Endometrium (tissue), 2 donors: ENCODE measurements at regions not wholly inside any gene's neighbourhood (a gene's known extent, or its start where the extent isn't known, plus 50 kb on each side); places are given as distances from the start of the nearest gene placed in this dataset.

Source experiments
- FAIRE-seq: peaks from 2 replicates; lab custom pipeline; 2012; peaks lifted over from hg19 to GRCh38; lab: Jason Lieb, UNC
- donor health status: control.
- donor health status: control.

DNA sequence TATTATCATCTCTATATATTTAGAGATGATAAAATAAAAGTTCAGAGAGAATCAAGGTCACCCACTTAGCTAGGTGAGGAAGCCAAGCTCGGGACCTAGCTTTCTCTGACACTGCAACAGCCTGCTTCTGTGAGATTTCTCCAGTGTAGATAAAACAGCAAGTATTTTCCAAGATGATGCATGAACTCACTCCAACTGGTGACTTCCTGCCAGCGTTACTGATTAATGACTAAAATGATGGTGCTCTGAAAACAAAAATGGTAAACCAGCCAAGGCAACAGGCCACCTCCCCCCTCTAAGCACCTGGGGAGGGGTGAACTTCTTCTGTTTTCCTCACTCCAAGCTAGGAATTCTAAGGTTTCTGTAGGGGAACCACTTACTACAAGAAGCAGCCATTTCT lies 510.2 kb upstream of the ID2 start:
- FAIRE-seq, result no peak

DNA sequence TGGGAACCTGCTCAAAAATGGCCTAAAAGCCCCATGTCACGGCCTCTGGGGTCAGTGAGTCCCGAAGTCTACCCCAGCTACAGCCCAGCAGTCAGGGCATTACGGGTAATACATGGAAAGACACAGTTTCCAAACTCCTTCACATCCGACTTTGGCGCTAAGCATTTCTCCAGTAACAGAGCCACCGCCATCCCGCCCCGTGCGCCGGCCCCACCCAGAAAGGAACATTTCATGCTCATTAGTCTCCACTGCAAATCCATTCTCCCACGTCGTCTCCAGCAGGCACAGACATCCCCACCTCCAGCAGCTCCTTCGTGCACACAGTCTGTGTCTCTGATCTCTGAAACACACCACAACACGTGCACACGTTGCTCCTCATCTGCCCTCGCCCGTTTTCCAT lies 509.2 kb upstream of the ID2 start:
- FAIRE-seq, result no peak

DNA sequence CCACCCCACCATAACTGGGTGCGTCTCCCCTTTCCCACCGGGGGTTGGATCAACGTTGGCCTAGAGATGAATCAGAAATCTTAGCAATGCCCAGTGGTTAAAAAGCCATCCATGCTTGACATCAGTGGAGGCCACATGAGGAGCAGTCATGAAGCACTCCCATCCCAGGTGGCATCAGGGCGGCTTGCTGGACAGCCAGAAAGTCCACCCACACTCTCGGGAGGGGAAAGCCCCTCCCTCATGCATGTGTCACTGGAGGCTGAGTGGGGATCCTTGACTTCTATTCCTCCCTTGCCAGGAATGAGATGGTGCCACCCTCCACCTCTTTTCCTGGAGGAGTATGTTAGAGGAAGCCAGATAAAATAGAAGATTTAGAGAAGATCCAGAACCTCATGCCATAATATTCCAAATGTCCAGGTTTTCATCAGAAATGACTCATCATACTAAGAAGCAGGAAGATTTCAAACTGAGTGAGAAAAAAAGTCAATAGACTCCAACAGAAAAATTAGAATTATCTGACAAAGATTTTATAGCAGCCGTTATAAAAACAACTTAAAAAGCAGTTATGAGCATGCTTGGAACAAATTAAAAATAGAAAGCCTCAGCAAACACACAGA lies 507.1 kb upstream of the ID2 start:
- peak; percentile 97 for FAIRE-seq

DNA sequence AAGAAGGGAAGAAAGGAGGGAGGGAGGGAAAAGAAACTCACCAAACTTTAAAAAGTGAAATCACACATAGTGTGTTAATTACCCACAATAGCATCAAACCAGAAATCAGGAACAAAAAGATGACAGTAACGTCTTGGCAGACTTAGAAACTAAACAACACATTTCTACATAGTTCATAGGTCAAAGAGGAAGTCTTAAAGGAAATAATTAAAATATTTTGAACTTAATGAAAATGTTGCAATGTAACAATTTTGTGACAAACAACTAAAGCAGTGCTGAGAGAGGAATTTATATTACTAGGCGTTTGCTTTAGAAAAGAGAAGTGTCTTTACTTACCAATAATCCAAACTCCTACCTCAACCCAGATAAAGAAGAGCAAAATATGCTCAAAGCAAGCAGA lies 505.0 kb upstream of the ID2 start:
- FAIRE-seq, result no peak

DNA sequence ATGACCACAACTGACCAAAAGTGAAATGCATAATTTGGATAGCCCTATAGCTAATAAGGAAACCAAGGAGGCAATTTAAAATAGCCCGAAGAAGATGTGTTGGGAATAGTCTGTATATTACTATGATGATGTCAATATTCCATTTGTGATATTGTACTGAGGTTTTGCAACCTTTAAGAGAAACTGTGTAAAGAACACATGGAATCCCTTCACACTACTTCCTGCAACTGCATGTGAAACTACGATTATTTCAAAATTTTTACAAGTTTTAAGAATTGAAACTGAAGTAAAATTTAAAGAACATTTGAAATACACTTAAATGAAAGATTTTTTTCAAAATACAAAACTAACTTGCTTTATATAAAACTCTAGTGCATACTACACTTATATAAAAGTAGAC lies 504.3 kb upstream of the ID2 start:
- no peak for FAIRE-seq

DNA sequence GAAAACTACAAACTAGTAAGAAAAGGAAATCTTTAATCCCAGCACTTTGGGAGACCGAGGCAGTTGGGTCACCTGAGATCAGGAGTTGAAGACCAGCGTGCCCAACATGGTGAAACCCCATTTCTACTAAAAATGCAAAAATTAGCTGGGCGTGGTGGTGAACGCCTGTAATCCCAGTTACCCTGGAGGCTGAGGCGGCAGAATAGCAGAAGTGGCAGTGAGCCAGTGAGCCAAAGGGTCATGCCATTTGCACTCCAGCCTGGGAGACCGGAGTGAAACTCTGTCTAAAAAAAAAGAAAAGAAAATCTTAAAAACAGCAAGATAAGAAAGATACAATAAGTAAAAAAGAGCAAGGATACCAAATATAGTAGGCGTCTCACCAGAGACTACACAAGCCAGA lies 502.9 kb upstream of the ID2 start:
- FAIRE-seq, result no peak

DNA sequence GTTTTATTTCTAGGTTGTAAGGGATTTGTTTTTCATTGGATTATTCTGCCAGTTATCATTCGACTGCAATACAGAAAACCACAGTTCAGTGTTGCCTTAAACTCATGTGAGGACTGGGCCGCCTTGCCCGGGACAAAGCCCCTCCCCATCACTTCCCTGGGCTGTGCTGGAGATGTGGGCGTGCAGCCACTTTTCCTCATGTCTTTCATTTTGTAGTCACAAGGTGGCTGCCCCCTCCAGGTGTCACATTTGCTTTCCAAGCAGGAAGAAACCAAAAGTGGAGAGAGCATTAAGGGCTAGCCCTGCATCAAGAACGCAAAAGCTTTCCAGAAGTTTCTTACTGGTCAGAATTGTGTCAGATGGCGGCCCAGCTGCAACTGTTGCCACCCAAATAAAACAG lies 492.5 kb upstream of the ID2 start:
- FAIRE-seq, result no peak

DNA sequence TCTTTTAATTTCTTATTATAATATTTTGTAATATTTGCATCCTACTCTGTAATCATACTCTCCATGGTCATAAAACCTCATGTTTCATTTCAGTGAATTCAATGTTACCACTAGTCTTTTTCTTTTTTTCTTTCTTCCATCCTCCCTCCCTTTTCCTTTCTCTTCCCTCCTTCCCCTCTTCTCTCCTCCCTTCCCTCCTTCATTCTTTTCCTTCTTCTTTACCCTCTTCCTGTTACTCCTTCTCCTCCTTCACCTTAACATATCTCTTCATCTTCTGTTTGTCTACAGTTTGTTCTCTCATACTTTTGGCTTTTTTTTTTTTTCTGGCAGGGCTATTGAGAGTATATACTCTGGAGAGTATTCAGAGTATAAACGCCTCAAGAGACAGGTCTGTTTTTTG lies 491.6 kb upstream of the ID2 start:
- FAIRE-seq, result no peak

DNA sequence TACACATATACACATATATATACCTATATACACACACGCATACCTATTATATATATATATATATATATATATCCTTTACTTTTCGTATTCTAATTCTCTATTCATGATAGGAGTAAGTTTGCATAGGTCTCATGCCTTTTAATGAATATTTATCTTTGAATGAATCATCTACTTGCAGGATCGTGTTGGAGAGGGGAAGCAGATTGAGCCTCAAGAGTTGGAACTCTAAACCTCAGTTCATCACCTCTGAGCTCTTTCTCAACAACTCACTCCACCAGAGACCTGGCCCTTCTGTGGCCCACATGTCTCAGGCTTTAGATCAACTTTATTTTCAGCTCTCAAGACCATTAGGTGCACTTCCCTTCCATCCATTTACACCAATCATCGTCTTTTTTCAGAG lies 490.4 kb upstream of the ID2 start:
- no peak for FAIRE-seq

DNA sequence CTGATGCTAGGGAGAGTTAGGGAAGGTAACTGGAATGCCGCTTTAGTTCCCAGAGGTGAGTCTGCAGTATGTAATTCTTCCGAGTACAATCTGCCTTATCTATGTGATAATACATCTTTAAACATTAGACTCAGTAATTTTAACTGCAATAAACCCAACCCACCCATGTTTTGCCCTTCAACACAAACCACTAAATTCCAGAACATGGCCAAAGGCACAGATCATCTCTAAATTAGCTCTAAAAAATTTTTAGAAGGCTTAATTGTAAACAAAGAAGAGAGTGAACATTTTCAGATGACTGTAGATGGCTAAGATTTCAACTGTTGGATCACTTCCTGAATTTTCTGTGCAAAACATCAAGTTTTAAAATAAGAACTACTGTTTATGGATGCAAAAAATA lies 488.7 kb upstream of the ID2 start:
- FAIRE-seq, result no peak

DNA sequence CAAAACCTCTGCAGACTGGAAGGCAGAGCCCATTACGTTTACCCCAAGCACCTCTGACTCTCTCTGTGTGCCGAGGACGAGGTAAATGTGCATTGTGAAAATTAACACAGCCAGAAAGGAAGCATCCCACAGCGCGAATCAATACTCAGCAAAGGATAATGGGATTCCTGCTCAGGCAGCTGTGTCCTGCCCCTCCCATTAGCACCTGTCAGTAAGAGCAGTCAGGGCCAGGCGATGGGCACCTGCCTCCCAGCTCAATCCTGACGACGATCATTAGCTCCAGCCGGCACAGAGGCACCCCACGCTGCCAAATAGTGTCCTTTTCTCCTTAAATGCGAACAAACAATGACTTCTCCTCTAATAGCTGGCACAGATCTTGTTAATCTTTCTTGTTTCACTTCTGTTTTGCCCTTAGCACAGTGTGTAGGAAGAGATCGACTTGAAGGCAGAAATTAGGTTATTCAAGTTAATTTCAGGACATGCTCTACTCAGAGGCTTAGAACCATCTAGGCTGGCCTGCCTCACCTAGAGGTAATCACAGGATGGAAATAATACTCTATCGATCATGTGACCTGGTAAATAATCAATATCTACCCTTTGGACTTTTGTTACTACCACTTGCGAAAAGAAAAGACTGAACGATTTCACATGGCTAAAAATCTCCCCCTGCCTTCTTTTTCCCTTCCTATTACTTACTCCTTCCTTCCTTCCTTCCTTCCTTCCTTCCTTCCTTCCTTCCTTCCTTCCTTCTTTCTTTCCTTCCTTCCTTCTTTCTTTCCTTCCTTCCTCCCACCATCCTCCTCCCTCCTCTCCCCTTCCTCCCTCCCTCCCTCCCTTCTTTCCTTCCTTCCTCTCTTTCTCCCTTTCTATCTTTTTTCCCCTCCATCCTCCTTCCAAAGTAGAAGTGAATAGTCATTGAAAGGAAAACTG lies 487.9 kb upstream of the ID2 start:
- FAIRE-seq, result no peak

DNA sequence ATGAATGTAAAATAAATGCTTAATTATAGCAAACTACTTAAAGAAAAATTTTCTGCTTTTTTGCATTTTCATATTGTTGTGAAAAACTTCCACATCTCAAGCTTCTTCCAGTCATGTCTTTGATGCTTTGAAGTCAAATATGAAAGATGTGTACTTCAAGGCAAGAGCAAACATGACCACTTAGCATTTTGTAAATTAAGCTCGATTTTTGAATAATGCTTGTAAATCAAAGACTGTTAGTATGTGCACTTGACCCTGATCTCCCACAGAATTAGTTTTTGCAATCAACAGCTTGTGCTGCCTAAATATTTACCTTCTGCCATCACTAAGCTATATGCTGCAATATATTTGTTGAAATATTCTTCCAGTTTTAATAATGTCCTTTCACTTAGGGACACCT lies 486.1 kb upstream of the ID2 start:
- no peak for FAIRE-seq

DNA sequence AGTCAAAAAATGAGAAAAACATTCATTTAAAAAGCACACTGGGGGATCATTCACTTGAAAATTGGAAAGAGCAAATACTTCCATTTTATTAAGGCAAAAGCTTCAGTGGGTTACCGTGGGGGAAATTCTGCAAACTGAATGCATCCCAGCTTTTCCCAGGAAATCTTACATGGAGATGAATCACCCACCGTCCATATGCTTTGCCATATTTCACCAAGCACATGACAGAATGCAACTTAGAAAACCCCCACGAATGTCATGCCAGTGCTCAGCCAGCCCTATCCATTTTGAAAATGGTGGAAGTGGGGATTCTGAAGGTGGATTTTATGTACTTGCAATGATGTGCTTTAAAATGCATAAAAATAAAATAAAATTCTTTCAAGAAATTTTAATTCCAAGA lies 485.5 kb upstream of the ID2 start:
- FAIRE-seq, result no peak

DNA sequence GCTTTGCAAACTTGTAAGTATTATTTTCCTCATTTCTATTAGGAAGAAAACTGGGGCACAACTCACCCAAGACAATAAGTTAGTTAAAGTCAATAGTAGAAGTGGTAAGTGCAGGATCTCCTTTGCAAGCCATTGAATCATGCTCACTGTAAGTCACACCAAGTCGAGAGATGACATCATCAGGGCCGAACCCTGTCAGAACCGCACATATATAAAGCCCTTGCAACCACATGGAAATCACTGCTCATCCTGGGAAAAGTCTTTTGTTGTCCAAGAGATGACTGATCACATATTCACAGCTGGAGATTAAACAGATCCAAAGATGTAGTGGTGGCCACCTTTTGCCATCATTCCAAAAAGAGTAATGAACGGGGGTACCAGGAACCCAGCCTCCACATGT lies 484.8 kb upstream of the ID2 start:
- FAIRE-seq, result no peak

DNA sequence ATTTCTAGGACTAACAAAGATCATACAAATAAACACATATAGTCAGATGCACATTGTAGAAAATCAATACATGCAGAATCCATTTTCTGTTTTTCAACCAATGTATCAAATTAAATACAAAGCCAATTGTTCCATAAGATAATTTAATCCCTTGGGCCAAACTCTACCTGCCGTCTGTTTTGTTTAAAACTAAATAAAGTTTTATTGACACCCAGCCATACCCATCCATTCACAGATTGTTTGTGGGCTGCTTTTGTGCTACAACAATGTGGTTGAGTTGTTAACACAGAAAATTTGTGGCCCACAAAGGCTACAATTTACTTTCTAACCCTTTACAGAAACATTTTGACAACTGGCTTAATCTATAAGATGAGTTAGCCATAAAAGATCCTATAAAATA lies 484.0 kb upstream of the ID2 start:
- no peak for FAIRE-seq

DNA sequence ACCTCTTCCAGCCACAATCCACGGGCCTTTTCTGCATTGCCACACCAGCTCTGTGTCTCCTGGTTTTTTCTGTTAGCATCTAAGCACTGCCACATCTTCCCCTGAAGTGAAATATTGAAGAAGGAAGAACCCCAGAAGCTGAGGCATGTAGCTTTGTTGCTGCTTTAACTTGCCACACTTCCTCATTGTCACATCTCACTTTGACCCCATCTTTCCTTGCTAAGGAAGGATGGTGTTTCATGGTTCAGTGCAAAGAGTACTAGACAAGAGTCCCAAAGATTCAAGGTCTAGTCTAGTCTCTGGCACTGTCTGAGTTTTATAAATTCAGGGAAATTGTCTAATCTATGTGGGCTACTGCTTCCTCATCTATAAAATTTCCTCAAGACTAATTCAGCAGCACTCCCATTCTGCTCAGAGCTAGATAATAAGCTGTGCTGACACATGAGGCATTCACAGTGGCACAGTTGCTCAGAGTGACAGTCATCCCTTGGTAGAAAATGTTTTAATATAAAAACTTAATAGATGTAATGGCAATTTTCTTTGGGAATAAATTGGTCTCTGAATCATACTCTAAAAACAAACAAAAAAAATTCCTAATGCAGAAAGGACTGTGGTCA lies 483.0 kb upstream of the ID2 start:
- no peak for FAIRE-seq

DNA sequence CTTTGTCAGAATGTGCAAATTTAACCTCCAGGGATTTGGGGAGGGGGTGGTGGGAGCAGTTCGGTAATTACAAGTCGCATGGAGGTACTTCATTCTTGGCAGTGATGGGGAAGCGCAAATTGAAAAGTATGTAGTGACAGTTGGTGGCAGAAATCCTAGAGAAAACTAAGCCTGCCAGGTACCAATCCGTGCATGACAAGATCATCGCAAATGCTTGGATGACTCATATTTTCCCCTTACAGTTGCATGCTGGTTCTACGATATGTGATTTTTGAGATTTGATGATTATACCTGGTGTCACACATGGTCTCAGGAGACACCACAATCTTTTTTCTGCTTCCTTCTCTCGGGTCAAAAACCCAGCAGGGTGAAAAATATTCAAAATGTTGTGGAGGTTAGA lies 479.7 kb upstream of the ID2 start:
- FAIRE-seq, result no peak

DNA sequence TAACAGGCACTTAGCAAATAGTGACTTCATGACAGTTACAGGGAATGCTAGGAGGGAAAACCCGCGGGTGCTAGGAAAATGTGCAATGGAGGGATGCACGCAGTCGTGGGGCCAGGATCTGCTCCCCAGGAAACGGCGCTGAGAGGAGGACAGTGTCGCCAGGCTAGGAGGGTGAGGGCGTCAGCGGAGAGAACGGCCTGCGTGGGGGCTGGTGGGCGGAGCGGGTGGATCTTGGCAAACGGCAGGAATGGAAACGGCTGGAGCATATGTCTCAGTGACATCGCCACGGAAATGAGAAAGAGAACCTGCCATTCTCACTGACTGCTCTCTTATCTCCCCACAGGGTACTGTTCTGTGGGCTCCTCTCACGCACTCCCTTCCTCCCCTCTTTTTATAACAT lies 478.5 kb upstream of the ID2 start:
- FAIRE-seq, result no peak

DNA sequence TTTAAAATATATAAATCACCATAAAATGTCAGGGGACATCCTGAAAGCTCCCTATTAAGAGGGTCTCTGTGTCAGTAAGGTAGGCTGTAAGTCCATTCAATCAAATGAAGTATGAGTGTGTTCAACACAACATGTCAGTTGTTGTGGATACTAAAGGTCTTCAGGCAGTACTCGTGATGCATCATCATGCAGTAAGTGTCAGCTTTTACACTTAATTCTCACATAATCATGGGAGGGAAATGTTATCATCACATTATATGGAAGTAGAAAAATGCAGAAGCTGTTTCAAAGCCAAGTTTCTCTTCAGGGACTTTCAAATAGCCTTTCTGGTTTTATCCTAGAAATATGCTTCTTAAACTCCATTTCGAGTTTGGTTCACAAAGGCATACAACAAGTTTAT lies 477.1 kb upstream of the ID2 start:
- FAIRE-seq, result no peak

DNA sequence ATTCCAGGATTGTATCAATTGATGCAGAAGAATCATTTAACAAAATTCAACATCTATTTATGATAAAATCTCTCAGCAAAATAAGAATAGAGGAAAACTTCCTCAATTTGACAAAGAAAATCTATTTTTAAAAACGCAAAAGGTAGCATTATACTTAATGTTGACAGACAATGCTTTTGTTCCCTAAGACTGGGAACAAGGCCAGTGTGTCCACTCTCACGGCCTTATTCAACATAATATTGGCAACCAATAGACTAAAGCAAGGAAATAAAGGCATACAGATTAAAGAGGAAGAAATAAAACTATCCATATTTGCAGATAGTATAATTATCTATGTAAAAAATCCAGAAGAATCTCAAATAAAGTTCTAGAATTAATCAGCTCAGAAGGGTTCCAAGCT lies 472.4 kb upstream of the ID2 start:
- no peak for FAIRE-seq

DNA sequence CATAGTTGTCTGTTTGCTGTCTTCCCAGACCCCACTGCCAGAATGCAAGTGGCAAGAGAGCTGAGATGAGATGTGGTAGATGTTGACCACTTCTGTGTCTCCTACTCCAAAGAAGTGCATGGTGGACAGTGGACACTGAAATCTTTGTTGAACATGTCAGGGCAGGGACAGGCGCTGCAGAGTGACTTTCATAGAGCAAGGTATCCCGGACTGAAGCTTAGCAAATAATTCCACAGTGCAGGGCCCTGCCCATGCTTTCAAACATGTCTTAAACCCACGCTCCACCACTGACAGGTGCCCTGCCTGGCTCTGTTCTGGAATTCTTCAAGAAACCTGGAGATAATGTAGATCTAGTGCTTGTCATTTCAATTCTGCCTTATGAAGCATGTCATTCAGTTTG lies 470.5 kb upstream of the ID2 start:
- FAIRE-seq, result no peak

DNA sequence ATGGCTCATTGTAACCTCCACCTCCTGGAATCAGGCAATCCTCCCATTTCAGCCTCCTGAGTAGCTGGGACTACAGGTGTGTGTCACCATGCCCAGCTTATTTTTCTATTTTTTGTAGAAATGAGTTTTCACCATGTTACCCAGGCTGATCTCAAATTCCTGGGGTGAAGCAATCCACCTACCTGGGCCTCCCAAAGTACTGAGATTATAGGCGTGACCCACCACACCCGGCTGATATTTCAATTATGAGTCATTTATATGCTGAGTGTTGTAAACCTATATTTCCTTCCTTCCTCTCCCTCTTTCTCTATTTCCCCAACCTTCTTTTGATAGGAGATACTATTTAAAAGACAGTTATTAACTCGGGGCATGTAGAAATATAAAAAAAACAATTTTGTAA lies 469.6 kb upstream of the ID2 start:
- no peak for FAIRE-seq

DNA sequence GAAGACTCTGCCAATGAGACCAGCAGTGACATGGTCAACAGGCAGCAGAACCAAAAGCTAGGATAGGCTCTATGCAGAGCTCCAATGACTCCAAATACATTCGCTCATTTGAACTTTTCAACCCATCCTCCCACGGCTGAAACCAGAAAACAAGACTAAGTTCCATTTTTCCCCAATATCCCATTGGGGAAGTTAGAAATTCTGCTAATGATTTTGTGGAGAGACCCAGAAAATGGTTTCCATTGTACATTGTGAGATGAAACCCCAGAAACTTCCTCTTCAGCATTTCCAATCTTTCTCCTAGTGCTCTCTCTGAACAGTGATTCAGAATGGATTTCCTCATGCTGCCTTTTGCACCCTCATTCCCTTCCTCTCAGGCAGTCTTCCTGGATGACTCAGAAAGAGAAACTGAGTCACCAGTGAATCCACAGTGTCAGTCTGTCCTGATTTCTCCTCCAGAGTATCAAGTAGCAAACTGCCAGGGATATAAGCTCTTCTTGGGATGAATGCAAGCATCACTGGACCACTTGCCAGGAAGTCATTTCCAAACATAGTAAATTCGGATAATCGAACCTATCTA lies 467.7 kb upstream of the ID2 start:
- no peak for FAIRE-seq
